Body of pancreas (tissue), 4 donors: ENCODE measurements at regions not wholly inside any gene's neighbourhood (a gene's known extent, or its start where the extent isn't known, plus 50 kb on each side); places are given as distances from the start of the nearest gene placed in this dataset.

Source experiments
- POLR2A ChIP-seq, 3 donors: fragments of 450-650 bp; IDR thresholded peaks; one replicate each; pipeline ENCODE4 v1.6.1; 2016; ENCODE audit warnings: antibody characterized with exemption in 3 of 3, mild to moderate bottlenecking in 2 of 3
- TF ChIP-seq, protein P1 (sequence below), 7 experiments: fragments of 450-650 bp in 4 of 7; fragments of 200-600 bp in 3 of 7; sonication (generic) in 3 of 7; IDR thresholded peaks; one replicate each; pipeline ENCODE4 v1.5.1; 2016 to 2019; ENCODE audit warnings: antibody characterized with exemption in 7 of 7

DNA sequence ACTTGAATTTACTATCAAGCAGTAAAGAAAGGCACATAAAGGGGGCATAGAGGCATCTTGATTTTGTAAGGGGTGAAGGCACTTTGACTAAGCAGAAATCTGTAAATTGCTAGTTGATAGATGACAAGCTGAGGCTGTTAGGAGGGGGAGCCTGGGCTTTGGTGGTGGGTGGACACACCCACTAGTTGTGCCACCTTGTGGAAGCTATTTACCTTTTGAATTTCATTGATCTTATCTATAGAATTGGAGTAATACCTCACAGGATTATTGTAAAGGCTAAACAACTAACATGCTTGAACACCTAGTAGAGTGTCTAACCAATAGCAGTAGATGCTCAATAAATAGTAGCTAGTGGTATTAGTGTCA lies 142.8 kb upstream of the KCNIP4 start:
- TF ChIP-seq, protein P1, sequence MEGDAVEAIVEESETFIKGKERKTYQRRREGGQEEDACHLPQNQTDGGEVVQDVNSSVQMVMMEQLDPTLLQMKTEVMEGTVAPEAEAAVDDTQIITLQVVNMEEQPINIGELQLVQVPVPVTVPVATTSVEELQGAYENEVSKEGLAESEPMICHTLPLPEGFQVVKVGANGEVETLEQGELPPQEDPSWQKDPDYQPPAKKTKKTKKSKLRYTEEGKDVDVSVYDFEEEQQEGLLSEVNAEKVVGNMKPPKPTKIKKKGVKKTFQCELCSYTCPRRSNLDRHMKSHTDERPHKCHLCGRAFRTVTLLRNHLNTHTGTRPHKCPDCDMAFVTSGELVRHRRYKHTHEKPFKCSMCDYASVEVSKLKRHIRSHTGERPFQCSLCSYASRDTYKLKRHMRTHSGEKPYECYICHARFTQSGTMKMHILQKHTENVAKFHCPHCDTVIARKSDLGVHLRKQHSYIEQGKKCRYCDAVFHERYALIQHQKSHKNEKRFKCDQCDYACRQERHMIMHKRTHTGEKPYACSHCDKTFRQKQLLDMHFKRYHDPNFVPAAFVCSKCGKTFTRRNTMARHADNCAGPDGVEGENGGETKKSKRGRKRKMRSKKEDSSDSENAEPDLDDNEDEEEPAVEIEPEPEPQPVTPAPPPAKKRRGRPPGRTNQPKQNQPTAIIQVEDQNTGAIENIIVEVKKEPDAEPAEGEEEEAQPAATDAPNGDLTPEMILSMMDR (IDR thresholded peaks at IDR 0.05), result no peak
- no peak for TF ChIP-seq POLR2A (IDR thresholded peaks at IDR 0.05)
